Right renal pelvis (tissue), 4 donors: ENCODE measurements at regions not wholly inside any gene's neighbourhood (a gene's known extent, or its start where the extent isn't known, plus 50 kb on each side); places are given as distances from the start of the nearest gene placed in this dataset.

Source experiments
- DNase-seq, 4 donors: peaks; one replicate each; pipeline ENCODE4 v3.0.0-alpha.2; 2013; ENCODE audit warnings: low read depth in 4 of 4, low spot score in 3 of 4, missing footprints in 1 of 4

DNA sequence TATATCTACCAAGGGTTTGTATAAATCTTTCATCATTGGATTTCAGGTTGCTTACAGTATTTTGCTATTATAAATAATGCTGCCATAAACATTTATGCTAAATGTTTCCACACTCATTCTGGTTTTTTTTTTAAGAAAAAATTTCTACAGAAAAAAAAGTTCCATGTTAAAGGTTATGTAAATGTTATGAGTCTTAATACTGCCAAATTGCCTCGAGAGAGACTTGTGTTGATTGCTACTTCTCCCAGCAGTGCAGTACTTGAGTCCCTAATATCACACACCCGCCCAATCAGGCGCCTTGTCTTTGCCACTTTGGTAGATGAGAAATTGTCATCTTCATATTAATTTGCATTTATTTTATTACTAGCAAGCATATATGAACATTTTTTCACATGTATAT lies 96.7 kb upstream of the TMEM26 start:
- DNase-seq, result no peak

DNA sequence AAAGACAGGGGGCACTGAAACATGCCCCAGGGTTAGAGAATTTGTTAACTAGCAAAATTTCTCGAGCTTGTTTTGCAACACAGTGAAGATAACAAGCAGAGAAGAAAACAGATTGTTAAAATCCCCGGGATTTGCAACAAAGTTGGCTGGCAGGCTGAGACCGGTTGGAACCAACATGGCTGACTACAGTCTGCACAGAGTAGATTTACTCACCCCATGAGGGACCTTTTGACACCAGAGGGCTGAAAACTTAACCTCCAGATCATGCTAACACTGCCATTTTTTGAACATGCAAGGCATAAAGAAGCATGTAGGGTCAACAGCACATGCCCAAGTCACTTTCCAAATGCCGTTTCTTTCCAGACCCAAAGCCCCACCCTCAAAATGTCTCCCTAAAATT lies 95.2 kb upstream of the TMEM26 start:
- no peak for DNase-seq

GRCh38 chr10:61547297-61547696 lies 94.1 kb upstream of the TMEM26 start:
- DNase-seq, result no peak

- DNase-seq, result no peak
These were observed 92.0 kb upstream of the TMEM26 start for GRCh38 chr10:61545170-61545569.

DNA sequence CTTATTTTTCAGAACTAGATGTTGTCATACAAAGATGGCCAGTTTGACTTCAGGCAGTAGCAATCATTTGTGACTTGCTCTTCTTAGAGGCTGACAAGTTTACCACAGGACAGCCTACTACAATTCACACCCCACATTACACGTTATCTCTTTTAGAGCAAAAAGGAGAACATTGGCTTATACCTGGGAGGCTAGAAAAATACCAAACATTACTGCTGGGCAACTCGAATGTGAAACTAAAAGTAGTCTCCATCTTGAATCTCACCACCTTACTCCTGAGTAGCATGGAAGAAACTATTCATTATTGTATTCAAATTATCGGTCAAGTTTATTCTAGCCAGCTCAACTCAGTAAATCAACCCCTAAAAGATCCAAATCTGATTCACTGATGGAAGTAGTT lies 90.7 kb upstream of the TMEM26 start:
- no peak for DNase-seq

- peak in 1 of 4 donors; percentile 20 for DNase-seq
These were observed 89.4 kb upstream of the TMEM26 start for GRCh38 chr10:61542596-61542995.

- no peak for DNase-seq
These were observed 88.8 kb upstream of the TMEM26 start for GRCh38 chr10:61541960-61542359.

DNA sequence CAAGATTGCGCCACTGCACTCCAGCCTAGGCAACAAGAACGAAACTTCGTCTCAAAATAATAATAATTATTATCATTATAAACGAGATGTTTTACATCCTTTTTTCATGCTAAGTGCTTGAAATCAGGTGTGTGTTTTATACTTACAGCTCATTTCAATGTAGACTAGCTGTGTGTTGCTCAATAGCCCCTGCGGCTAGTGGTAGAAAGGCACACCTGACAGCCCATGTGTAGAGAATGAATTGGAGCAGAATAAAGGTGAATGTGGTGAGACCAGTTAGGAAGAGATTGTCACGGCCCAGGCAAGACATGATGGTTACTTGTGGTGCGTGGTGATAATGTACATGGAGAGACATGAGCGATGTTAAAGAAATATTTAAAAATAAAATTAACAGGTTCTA lies 86.7 kb upstream of the TMEM26 start:
- DNase-seq, result no peak

- no peak for DNase-seq
These were observed 76.0 kb upstream of the TMEM26 start for GRCh38 chr10:61529208-61529607.

GRCh38 chr10:61503051-61503450 lies 49.9 kb upstream of the TMEM26 start:
- DNase-seq, result no peak
